ENCODE measurements at regions not wholly inside any gene's neighbourhood (a gene's known extent, or its start where the extent isn't known, plus 50 kb on each side); places are given as distances from the start of the nearest gene placed in this dataset.

GRCh38 chr3:104711406-104711805, 655.3 kb upstream of the ALCAM start:
- DNase-seq (ENCODE audit: low read depth in 2 of 2) = no peak
- TF ChIP-seq CTCF (IDR thresholded peaks at IDR 0.05; ENCODE audit: low read depth, low read length) = no peak
- no peak overlapping the region for H3K4me3 ChIP-seq (replicated peaks in 1 of 2; ENCODE audit: low read depth in 2 of 2, low read length in 2 of 2)

- no peak for TF ChIP-seq CTCF (IDR thresholded peaks at IDR 0.05; ENCODE audit: low read depth, low read length)
- DNase-seq (ENCODE audit: low read depth in 2 of 2) = no peak
- H3K4me3 ChIP-seq (replicated peaks in 1 of 2; ENCODE audit: low read depth in 2 of 2, low read length in 2 of 2) = no peak overlapping the region
Measured at GRCh38 chr3:104715972-104716371, 650.7 kb upstream of the ALCAM start.

GRCh38 chr3:104717828-104718196, 648.9 kb upstream of the ALCAM start:
- no peak for TF ChIP-seq CTCF (IDR thresholded peaks at IDR 0.05; ENCODE audit: low read depth, low read length)
- H3K4me3 ChIP-seq (replicated peaks in 1 of 2; ENCODE audit: low read depth in 2 of 2, low read length in 2 of 2) = no peak overlapping the region
- peak; percentile 44 to 49 for DNase-seq (ENCODE audit: low read depth in 2 of 2)

- no peak overlapping the region for H3K4me3 ChIP-seq (replicated peaks in 1 of 2; ENCODE audit: low read depth in 2 of 2, low read length in 2 of 2)
- DNase-seq (ENCODE audit: low read depth in 2 of 2) = no peak
- TF ChIP-seq CTCF (IDR thresholded peaks at IDR 0.05; ENCODE audit: low read depth, low read length) = no peak
Measured at GRCh38 chr3:104723000-104723399, 643.7 kb upstream of the ALCAM start.

- no peak for TF ChIP-seq CTCF (IDR thresholded peaks at IDR 0.05; ENCODE audit: low read depth, low read length)
- no peak overlapping the region for H3K4me3 ChIP-seq (replicated peaks in 1 of 2; ENCODE audit: low read depth in 2 of 2, low read length in 2 of 2)
- no peak for DNase-seq (ENCODE audit: low read depth in 2 of 2)
Measured at GRCh38 chr3:104731074-104731473, 635.6 kb upstream of the ALCAM start.

- no peak for DNase-seq (ENCODE audit: low read depth in 2 of 2)
- no peak overlapping the region for H3K4me3 ChIP-seq (replicated peaks in 1 of 2; ENCODE audit: low read depth in 2 of 2, low read length in 2 of 2)
- no peak for TF ChIP-seq CTCF (IDR thresholded peaks at IDR 0.05; ENCODE audit: low read depth, low read length)
Measured at GRCh38 chr3:104734627-104735026, 632.1 kb upstream of the ALCAM start.

GRCh38 chr3:104735691-104736090, 631.0 kb upstream of the ALCAM start:
- DNase-seq (ENCODE audit: low read depth in 2 of 2) = peak in 1 of 2 donors; percentile 3
- no peak for TF ChIP-seq CTCF (IDR thresholded peaks at IDR 0.05; ENCODE audit: low read depth, low read length)

More at GRCh38 chr3:104735691-104736090, 631.0 kb upstream of the ALCAM start:
- no peak overlapping the region for H3K4me3 ChIP-seq (replicated peaks in 1 of 2; ENCODE audit: low read depth in 2 of 2, low read length in 2 of 2)
